WTC11 (cell line): ENCODE measurements at regions not wholly inside any gene's neighbourhood (a gene's known extent, or its start where the extent isn't known, plus 50 kb on each side); places are given as distances from the start of the nearest gene placed in this dataset.

Experiments
- ATAC-seq: fragments of 200-7000 bp; cut with Tn5 transposase; 2 replicates; pipeline ENCODE4 v1.10.0; 2021; ENCODE audit warnings: mild to moderate bottlenecking, moderate library complexity
- CTCF ChIA-PET: fragments of 300-600 bp; sonication (Branson Sonifier 250); formaldehyde crosslinking; loops from one replicate; lab custom pipeline; 2021; ENCODE audit warnings: antibody characterized with exemption; lab: Charles Lee
- POLR2A ChIA-PET: fragments of 350-600 bp; sonication (Branson Sonifier 250); formaldehyde crosslinking; loops from one replicate; lab custom pipeline; 2021; ENCODE audit warnings: antibody characterized with exemption; lab: Charles Lee
- DNase-seq: peaks from one replicate; pipeline ENCODE4 v3.0.0; 2021; ENCODE audit warnings: low spot score
- H3K27ac Mint-ChIP-seq: 2 replicates; pipeline ENCODE4 v1.8.0; 2021; ENCODE audit warnings: mixed read lengths
- H3K27me3 Mint-ChIP-seq: 2 replicates; pipeline ENCODE4 v1.8.0; 2021; ENCODE audit warnings: low read depth, mild to moderate bottlenecking, moderate library complexity, mixed read lengths
- H3K36me3 Mint-ChIP-seq: 2 replicates; pipeline ENCODE4 v1.8.0; 2021; ENCODE audit warnings: mixed read lengths
- H3K4me1 Mint-ChIP-seq: 2 replicates; pipeline ENCODE4 v1.8.0; 2022; ENCODE audit warnings: mixed read lengths
- H3K4me3 Mint-ChIP-seq: 2 replicates; pipeline ENCODE4 v1.8.0; 2021; ENCODE audit warnings: mild to moderate bottlenecking, moderate library complexity, mixed read lengths
- H3K9me3 Mint-ChIP-seq: 2 replicates; pipeline ENCODE4 v1.8.0; 2021; ENCODE audit warnings: mixed read lengths
- AFF4 ChIP-seq: sonication (generic); formaldehyde crosslinking; IDR thresholded peaks from 2 replicates; pipeline ENCODE4 v1.8.1; 2023; ENCODE audit warnings: mild to moderate bottlenecking, missing genetic modification reagents, borderline replicate concordance
- ATF1 ChIP-seq: sonication (generic); formaldehyde crosslinking; IDR thresholded peaks from 2 replicates; pipeline ENCODE4 v1.8.1; 2023; ENCODE audit warnings: mild to moderate bottlenecking, moderate library complexity, missing genetic modification reagents
- CBFB ChIP-seq: sonication (generic); formaldehyde crosslinking; IDR thresholded peaks from 2 replicates; pipeline ENCODE4 v1.8.1; 2022; ENCODE audit warnings: mild to moderate bottlenecking, low read depth, missing genetic modification reagents
- CTCF ChIP-seq: fragments of 200-600 bp; IDR thresholded peaks from 2 replicates; pipeline ENCODE4 v1.8.0; 2022; ENCODE audit warnings: antibody characterized with exemption
- GABPB1 ChIP-seq: sonication (generic); formaldehyde crosslinking; IDR thresholded peaks from 2 replicates; pipeline ENCODE4 v1.8.1; 2023; ENCODE audit warnings: mild to moderate bottlenecking, missing genetic modification reagents
- HMGA2 ChIP-seq: fragments of 250-450 bp; sonication (Bioruptor Pico); IDR thresholded peaks from 2 replicates; pipeline ENCODE4 v1.4.0; 2021; ENCODE audit warnings: mild to moderate bottlenecking, moderate library complexity
- KAT7 ChIP-seq: sonication (generic); formaldehyde crosslinking; IDR thresholded peaks from 2 replicates; pipeline ENCODE4 v1.8.1; 2023; ENCODE audit warnings: missing genetic modification reagents, mild to moderate bottlenecking, borderline replicate concordance
- MYBL2 ChIP-seq: sonication (generic); formaldehyde crosslinking; IDR thresholded peaks from 2 replicates; pipeline ENCODE4 v1.8.1; 2023; ENCODE audit warnings: mild to moderate bottlenecking, moderate library complexity, missing genetic modification reagents
- NFYB ChIP-seq: sonication (generic); formaldehyde crosslinking; conservative IDR thresholded peaks from 2 replicates; pipeline ENCODE4 v1.8.0; 2022; ENCODE audit warnings: low read depth, missing genetic modification reagents
- OVOL2 ChIP-seq: fragments of 250-450 bp; sonication (Bioruptor Pico); IDR thresholded peaks from 2 replicates; pipeline ENCODE4 v1.9.0; 2021; ENCODE audit warnings: mild to moderate bottlenecking, borderline replicate concordance
- TCF7 ChIP-seq: sonication (generic); formaldehyde crosslinking; IDR thresholded peaks from 2 replicates; pipeline ENCODE4 v1.8.0; 2022; ENCODE audit warnings: mild to moderate bottlenecking, low read depth, missing genetic modification reagents, moderate library complexity
- ZBTB21 ChIP-seq: sonication (generic); formaldehyde crosslinking; IDR thresholded peaks from 2 replicates; pipeline ENCODE4 v1.8.1; 2023; ENCODE audit warnings: mild to moderate bottlenecking, missing genetic modification reagents, borderline replicate concordance
- ZNF317 ChIP-seq: sonication (generic); formaldehyde crosslinking; IDR thresholded peaks from 2 replicates; pipeline ENCODE4 v1.8.1; 2023; ENCODE audit warnings: low read depth, mild to moderate bottlenecking, moderate library complexity, missing genetic modification reagents, borderline replicate concordance
- TF ChIP-seq, protein P1 (sequence below): sonication (generic); formaldehyde crosslinking; IDR thresholded peaks from 2 replicates; pipeline ENCODE4 v1.8.0; 2023; ENCODE audit warnings: mild to moderate bottlenecking, missing genetic modification reagents
- TF ChIP-seq, protein P2 (sequence below): fragments of 250-450 bp; sonication (Bioruptor Pico); conservative IDR thresholded peaks from 2 replicates; pipeline ENCODE4 v1.9.0; 2021; ENCODE audit warnings: mild to moderate bottlenecking
- TF ChIP-seq, protein P3 (sequence below): fragments of 250-450 bp; sonication (Bioruptor Pico); IDR thresholded peaks from 2 replicates; pipeline ENCODE4 v2.1.2; 2022; ENCODE audit warnings: mild to moderate bottlenecking, moderate library complexity

- no peaks in the 10 kb centered on the region; the same call in 1 of the 2 replicates for H3K27me3 Mint-ChIP-seq
- H3K4me1 Mint-ChIP-seq: peaks cover 14% of the 10 kb centered on the region
- ChIA-PET CTCF (no interaction called here), POLR2A (no interaction called here)
- ATAC-seq: no peak
- no peak for DNase-seq
- H3K27ac Mint-ChIP-seq: no peak overlapping the region
- no peak overlapping the region for H3K4me3 Mint-ChIP-seq
- TF ChIP-seq ZNF317 (CRISPR knock-in tag) (no peak), OVOL2 (CRISPR knock-in tag) (no peak), HMGA2 (CRISPR knock-in tag) (no peak), CBFB (no peak), AFF4 (CRISPR knock-in tag) (no peak), ATF1 (CRISPR knock-in tag) (no peak), ZBTB21 (CRISPR knock-in tag) (no peak), MYBL2 (CRISPR knock-in tag) (no peak), NFYB (no peak), CTCF (no peak), KAT7 (CRISPR knock-in tag) (no peak), GABPB1 (CRISPR knock-in tag) (no peak), TCF7 (CRISPR knock-in tag) (no peak)
- TF ChIP-seq, protein P1, sequence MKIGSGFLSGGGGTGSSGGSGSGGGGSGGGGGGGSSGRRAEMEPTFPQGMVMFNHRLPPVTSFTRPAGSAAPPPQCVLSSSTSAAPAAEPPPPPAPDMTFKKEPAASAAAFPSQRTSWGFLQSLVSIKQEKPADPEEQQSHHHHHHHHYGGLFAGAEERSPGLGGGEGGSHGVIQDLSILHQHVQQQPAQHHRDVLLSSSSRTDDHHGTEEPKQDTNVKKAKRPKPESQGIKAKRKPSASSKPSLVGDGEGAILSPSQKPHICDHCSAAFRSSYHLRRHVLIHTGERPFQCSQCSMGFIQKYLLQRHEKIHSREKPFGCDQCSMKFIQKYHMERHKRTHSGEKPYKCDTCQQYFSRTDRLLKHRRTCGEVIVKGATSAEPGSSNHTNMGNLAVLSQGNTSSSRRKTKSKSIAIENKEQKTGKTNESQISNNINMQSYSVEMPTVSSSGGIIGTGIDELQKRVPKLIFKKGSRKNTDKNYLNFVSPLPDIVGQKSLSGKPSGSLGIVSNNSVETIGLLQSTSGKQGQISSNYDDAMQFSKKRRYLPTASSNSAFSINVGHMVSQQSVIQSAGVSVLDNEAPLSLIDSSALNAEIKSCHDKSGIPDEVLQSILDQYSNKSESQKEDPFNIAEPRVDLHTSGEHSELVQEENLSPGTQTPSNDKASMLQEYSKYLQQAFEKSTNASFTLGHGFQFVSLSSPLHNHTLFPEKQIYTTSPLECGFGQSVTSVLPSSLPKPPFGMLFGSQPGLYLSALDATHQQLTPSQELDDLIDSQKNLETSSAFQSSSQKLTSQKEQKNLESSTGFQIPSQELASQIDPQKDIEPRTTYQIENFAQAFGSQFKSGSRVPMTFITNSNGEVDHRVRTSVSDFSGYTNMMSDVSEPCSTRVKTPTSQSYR (CRISPR knock-in tag): no peak
- TF ChIP-seq, protein P2, sequence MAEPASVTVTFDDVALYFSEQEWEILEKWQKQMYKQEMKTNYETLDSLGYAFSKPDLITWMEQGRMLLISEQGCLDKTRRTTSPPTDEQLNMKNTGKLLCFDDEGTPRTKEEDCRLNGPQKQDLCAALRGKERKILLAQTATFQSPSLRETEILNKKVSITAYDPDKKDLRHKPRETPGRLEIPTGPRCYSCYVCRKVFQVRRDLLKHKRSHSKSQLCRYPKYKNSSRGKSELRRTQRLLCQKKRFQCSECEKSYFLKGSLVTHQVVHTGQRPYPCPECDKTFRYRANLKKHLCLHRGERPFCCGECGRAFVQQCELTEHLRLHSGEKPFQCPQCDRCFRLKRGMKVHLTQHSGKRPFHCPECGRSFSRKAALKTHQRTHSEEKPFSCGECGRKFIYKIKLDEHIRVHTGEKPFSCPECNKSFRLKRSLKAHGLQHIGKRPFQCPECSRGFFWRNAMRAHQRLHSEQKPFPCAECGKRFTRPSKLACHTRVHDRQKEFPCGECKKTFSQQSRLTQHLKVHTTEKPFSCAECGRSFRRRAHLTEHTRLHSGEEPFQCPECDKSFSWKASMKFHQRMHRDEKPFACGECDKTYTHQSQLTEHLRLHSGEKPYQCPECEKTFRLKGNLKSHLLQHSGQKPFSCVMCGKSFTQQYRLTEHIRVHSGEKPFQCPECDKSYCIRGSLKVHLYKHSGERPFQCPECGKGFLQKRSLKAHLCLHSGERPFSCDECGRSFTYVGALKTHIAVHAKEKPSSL (CRISPR knock-in tag): no peak
- TF ChIP-seq, protein P3, sequence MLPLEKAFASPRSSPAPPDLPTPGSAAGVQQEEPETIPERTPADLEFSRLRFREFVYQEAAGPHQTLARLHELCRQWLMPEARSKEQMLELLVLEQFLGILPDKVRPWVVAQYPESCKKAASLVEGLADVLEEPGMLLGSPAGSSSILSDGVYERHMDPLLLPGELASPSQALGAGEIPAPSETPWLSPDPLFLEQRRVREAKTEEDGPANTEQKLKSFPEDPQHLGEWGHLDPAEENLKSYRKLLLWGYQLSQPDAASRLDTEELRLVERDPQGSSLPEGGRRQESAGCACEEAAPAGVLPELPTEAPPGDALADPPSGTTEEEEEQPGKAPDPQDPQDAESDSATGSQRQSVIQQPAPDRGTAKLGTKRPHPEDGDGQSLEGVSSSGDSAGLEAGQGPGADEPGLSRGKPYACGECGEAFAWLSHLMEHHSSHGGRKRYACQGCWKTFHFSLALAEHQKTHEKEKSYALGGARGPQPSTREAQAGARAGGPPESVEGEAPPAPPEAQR (CRISPR knock-in tag): no peak
- H3K36me3 Mint-ChIP-seq: no peaks in the 10 kb centered on the region
- peaks cover 16% of the 10 kb centered on the region for H3K9me3 Mint-ChIP-seq
Observed at GRCh38 chr18:10304853-10305252, 149.6 kb upstream of the APCDD1 start.
